SK-N-SH (cell line): ENCODE measurements at regions not wholly inside any gene's neighbourhood (a gene's known extent, or its start where the extent isn't known, plus 50 kb on each side); places are given as distances from the start of the nearest gene placed in this dataset.

Experiments used
- CTCF ChIA-PET: fragments of 300-600, 350-600 bp; formaldehyde crosslinking; extraction: SDS; loops from one replicate; lab custom pipeline; 2021; lab: Yijun Ruan, JAX
- POLR2A ChIA-PET: fragments of 350-600 bp; sonication (Branson Sonifier 250); formaldehyde crosslinking; extraction: SDS; loops from one replicate; lab custom pipeline; 2020; ENCODE audit warnings: antibody characterized with exemption, inconsistent platforms; lab: Yijun Ruan, JAX
- DNase-seq: peaks from one replicate; pipeline ENCODE4 v3.0.0; 2012
- H2AFZ ChIP-seq: fragments of 200-600 bp; sonication (generic); 2 replicates; pipeline ENCODE4 v1.8.1; 2016; ENCODE audit warnings: antibody characterized with exemption, mild to moderate bottlenecking, low read depth
- H3F3A ChIP-seq: fragments of 200-600 bp; sonication (generic); replicated peaks from 2 replicates; pipeline ENCODE3; 2016; ENCODE audit warnings: antibody characterized with exemption, mild to moderate bottlenecking; ENCODE audit not compliant: insufficient read depth
- H3K27ac ChIP-seq, 2 experiments: fragments of 200-500 bp in 1 of 2; fragments of 200-600 bp in 1 of 2; sonication (Bioruptor generic) in 1 of 2; sonication (generic), shearing (Covaris generic) in 1 of 2; 2 replicates each; pipeline versions ENCODE4 v1.5.1 to v1.6.1; 2014 to 2016; ENCODE audit warnings: low read depth in 2 of 2, inconsistent platforms in 1 of 2, low read length in 1 of 2, mild to moderate bottlenecking in 1 of 2, mixed read lengths in 1 of 2
- H3K27me3 ChIP-seq: fragments of 200-600 bp; sonication (generic), shearing (Covaris generic); 2 replicates; pipeline ENCODE4 v1.6.1; 2016; ENCODE audit warnings: mixed run types; ENCODE audit not compliant: insufficient read depth
- H3K36me3 ChIP-seq, 2 experiments: fragments of 200-500 bp in 1 of 2; fragments of 200-600 bp in 1 of 2; sonication (Bioruptor generic) in 1 of 2; sonication (generic) in 1 of 2; replicated peaks in 1 of 2; 2 replicates each; pipeline versions ENCODE3 to v1.5.1; 2014 to 2016; ENCODE audit warnings: low read length in 1 of 2, mild to moderate bottlenecking in 1 of 2; ENCODE audit not compliant: insufficient read depth in 2 of 2, control insufficient read depth in 1 of 2
- H3K4me1 ChIP-seq, 2 experiments: fragments of 200-500 bp in 1 of 2; fragments of 200-600 bp in 1 of 2; sonication (Bioruptor generic) in 1 of 2; sonication (generic), shearing (Covaris generic) in 1 of 2; 2 replicates each; pipeline versions ENCODE4 v1.5.1 to v1.6.1; 2014 to 2016; ENCODE audit warnings: low read depth in 1 of 2, low read length in 1 of 2, mixed run types in 1 of 2; ENCODE audit not compliant: insufficient read depth in 2 of 2, control insufficient read depth in 1 of 2
- H3K4me2 ChIP-seq: fragments of 200-600 bp; sonication (generic), shearing (Covaris generic); 2 replicates; pipeline ENCODE4 v1.6.1; 2017; ENCODE audit warnings: mixed run types
- H3K4me3 ChIP-seq, 2 experiments: fragments of 200-500 bp in 1 of 2; fragments of 200-600 bp in 1 of 2; sonication (Bioruptor generic) in 1 of 2; sonication (generic), shearing (Covaris generic) in 1 of 2; 2 replicates each; pipeline versions ENCODE4 v1.5.1 to v1.8.1; 2014 to 2016; ENCODE audit warnings: low read depth in 2 of 2, inconsistent platforms in 1 of 2, low read length in 1 of 2, mild to moderate bottlenecking in 1 of 2, mixed read lengths in 1 of 2, moderate library complexity in 1 of 2
- H3K79me2 ChIP-seq: fragments of 200-600 bp; sonication (generic); 2 replicates; pipeline ENCODE4 v1.8.1; 2017; ENCODE audit warnings: mild to moderate bottlenecking; ENCODE audit not compliant: insufficient read depth
- H3K9ac ChIP-seq: fragments of 200-600 bp; sonication (generic); 2 replicates; pipeline ENCODE4 v1.6.1; 2017; ENCODE audit warnings: mixed run types
- H3K9me2 ChIP-seq: fragments of 200-600 bp; sonication (generic); 2 replicates; pipeline ENCODE4 v1.6.1; 2017; ENCODE audit warnings: mixed run types
- H3K9me3 ChIP-seq: fragments of 200-600 bp; sonication (generic); 2 replicates; pipeline ENCODE4 v1.6.1; 2017; ENCODE audit warnings: mixed run types, mild to moderate bottlenecking, moderate library complexity
- H4K20me1 ChIP-seq: fragments of 200-600 bp; sonication (generic); 2 replicates; pipeline ENCODE4 v1.6.1; 2017; ENCODE audit warnings: mild to moderate bottlenecking, mixed run types; ENCODE audit not compliant: insufficient read depth
- CHD2 ChIP-seq: fragments of 150-350 bp; IDR thresholded peaks from 2 replicates; pipeline ENCODE4 v1.6.1; 2018; ENCODE audit warnings: low read length; ENCODE audit not compliant: partially characterized antibody
- ELF1 ChIP-seq: IDR thresholded peaks from 2 replicates; pipeline ENCODE4 v1.4.0; 2012
- EP300 ChIP-seq, 2 experiments: IDR thresholded peaks; 2 replicates each; pipeline versions ENCODE4 v1.4.0 to v1.6.1; 2012; ENCODE audit warnings: borderline replicate concordance in 1 of 2, low read depth in 1 of 2, low read length in 1 of 2
- FOSL2 ChIP-seq: IDR thresholded peaks from 2 replicates; pipeline ENCODE4 v1.4.0; 2012; ENCODE audit warnings: low read depth, mild to moderate bottlenecking, moderate library complexity, borderline replicate concordance
- FOXJ3 ChIP-seq: sonication (generic); formaldehyde crosslinking; IDR thresholded peaks from 2 replicates; pipeline ENCODE4 v1.5.1; 2020; ENCODE audit warnings: mild to moderate bottlenecking, missing genetic modification reagents
- FOXM1 ChIP-seq: IDR thresholded peaks from 2 replicates; pipeline ENCODE4 v1.4.0; 2012; ENCODE audit warnings: low read depth, mild to moderate bottlenecking
- GATA2 ChIP-seq: sonication (generic); formaldehyde crosslinking; IDR thresholded peaks from 2 replicates; pipeline ENCODE4 v1.5.0; 2020; ENCODE audit warnings: mild to moderate bottlenecking, missing genetic modification reagents
- JUND ChIP-seq: IDR thresholded peaks from 2 replicates; pipeline ENCODE4 v1.4.0; 2012
- MEF2A ChIP-seq: IDR thresholded peaks from 2 replicates; pipeline ENCODE4 v1.4.0; 2012; ENCODE audit warnings: low read depth, borderline replicate concordance
- NFIC ChIP-seq: IDR thresholded peaks from 2 replicates; pipeline ENCODE4 v1.4.0; 2012; ENCODE audit warnings: borderline replicate concordance
- RAD21 ChIP-seq: IDR thresholded peaks from 2 replicates; pipeline ENCODE4 v1.6.1; 2012; ENCODE audit warnings: mild to moderate bottlenecking, low read length
- RCOR1 ChIP-seq: fragments of 150-350 bp; IDR thresholded peaks from 2 replicates; pipeline ENCODE4 v1.6.1; 2017; ENCODE audit warnings: antibody characterized with exemption, low read length
- RFX5 ChIP-seq: IDR thresholded peaks from 2 replicates; pipeline ENCODE4 v1.6.1; 2012; ENCODE audit warnings: mild to moderate bottlenecking, improper control_type of control experiment, low read length
- RXRA ChIP-seq: IDR thresholded peaks from 2 replicates; pipeline ENCODE4 v1.4.0; 2012; ENCODE audit warnings: low read depth, mild to moderate bottlenecking, borderline replicate concordance
- SMC3 ChIP-seq: IDR thresholded peaks from 2 replicates; pipeline ENCODE4 v1.6.1; 2012; ENCODE audit warnings: low read depth, low read length, improper control_type of control experiment
- TCF12 ChIP-seq: IDR thresholded peaks from 2 replicates; pipeline ENCODE4 v1.4.0; 2012
- YY1 ChIP-seq: IDR thresholded peaks from 2 replicates; pipeline ENCODE4 v1.4.0; 2012; ENCODE audit warnings: low read depth, mild to moderate bottlenecking
- WGBS: methylation state at CpG from one replicate; pipeline ENCODE4 v1.1.6; 2017; ENCODE audit warnings: low lambda C conversion rate; 5-methylcytosine and 5-hydroxymethylcytosine counted together
- TF ChIP-seq, protein P1 (sequence below): IDR thresholded peaks from 2 replicates; pipeline ENCODE4 v1.4.0; 2012; ENCODE audit warnings: low read depth, borderline replicate concordance
- TF ChIP-seq, protein P2 (sequence below): fragments of 200-600 bp; sonication (generic); IDR thresholded peaks from 2 replicates; pipeline ENCODE4 v1.6.1; 2017; ENCODE audit warnings: antibody characterized with exemption, mild to moderate bottlenecking, moderate library complexity
- TF ChIP-seq, protein P3 (sequence below): IDR thresholded peaks from 2 replicates; pipeline ENCODE4; 2012
- TF ChIP-seq, protein P4 (sequence below): fragments of 150-350 bp; IDR thresholded peaks from 2 replicates; pipeline ENCODE4 v1.6.1; 2017; ENCODE audit warnings: antibody characterized with exemption, low read length, low read depth, borderline replicate concordance

DNA sequence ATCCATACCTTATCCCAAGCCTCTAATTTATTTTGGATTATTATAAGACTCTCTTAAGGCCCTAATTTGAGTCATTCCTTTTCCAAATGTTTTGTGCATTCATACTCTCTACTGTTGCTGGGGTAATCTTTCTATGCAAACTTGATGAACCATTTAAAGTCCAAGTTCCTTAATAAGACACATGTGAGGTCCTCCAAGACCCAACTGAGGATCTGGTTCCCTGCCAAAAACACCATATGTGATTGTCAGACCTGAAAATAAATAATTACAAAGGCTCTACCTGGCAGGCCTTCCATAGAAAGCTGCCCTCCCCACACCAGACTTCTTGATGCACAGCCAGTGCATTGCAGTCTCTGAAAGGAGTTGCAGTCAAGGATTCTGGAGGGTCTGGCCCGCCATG, 257.9 kb upstream of the AKR1E2 start:
- H3K4me3 ChIP-seq, result no peak overlapping the region
- no peak for DNase-seq
- H4K20me1 ChIP-seq, result no peaks in the 10 kb centered on the region
- no peak for TF ChIP-seq RXRA
- no peak for TF ChIP-seq GATA2
- TF ChIP-seq NFIC, result no peak
- TF ChIP-seq, protein P1, sequence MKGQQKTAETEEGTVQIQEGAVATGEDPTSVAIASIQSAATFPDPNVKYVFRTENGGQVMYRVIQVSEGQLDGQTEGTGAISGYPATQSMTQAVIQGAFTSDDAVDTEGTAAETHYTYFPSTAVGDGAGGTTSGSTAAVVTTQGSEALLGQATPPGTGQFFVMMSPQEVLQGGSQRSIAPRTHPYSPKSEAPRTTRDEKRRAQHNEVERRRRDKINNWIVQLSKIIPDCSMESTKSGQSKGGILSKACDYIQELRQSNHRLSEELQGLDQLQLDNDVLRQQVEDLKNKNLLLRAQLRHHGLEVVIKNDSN, result no peak
- no peak for TF ChIP-seq FOXJ3
- TF ChIP-seq RCOR1, result no peak
- TF ChIP-seq, protein P2, sequence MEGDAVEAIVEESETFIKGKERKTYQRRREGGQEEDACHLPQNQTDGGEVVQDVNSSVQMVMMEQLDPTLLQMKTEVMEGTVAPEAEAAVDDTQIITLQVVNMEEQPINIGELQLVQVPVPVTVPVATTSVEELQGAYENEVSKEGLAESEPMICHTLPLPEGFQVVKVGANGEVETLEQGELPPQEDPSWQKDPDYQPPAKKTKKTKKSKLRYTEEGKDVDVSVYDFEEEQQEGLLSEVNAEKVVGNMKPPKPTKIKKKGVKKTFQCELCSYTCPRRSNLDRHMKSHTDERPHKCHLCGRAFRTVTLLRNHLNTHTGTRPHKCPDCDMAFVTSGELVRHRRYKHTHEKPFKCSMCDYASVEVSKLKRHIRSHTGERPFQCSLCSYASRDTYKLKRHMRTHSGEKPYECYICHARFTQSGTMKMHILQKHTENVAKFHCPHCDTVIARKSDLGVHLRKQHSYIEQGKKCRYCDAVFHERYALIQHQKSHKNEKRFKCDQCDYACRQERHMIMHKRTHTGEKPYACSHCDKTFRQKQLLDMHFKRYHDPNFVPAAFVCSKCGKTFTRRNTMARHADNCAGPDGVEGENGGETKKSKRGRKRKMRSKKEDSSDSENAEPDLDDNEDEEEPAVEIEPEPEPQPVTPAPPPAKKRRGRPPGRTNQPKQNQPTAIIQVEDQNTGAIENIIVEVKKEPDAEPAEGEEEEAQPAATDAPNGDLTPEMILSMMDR, result no peak
- no peak for TF ChIP-seq EP300 (IDR thresholded peaks at IDR 0.05; ENCODE audit: borderline replicate concordance in 1 of 2, low read depth in 1 of 2, low read length in 1 of 2)
- TF ChIP-seq RAD21, result no peak
- no peak for TF ChIP-seq ELF1
- TF ChIP-seq MEF2A, result no peak
- TF ChIP-seq YY1, result no peak
- TF ChIP-seq FOSL2, result no peak
- no peak for TF ChIP-seq CHD2
- TF ChIP-seq, protein P3, sequence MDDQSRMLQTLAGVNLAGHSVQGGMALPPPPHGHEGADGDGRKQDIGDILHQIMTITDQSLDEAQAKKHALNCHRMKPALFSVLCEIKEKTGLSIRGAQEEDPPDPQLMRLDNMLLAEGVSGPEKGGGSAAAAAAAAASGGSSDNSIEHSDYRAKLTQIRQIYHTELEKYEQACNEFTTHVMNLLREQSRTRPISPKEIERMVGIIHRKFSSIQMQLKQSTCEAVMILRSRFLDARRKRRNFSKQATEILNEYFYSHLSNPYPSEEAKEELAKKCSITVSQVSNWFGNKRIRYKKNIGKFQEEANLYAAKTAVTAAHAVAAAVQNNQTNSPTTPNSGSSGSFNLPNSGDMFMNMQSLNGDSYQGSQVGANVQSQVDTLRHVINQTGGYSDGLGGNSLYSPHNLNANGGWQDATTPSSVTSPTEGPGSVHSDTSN, result no peak
- no peak for TF ChIP-seq JUND
- no peak for TF ChIP-seq RFX5
- TF ChIP-seq TCF12, result no peak
- no peak for TF ChIP-seq SMC3
- H3F3A ChIP-seq, result no peaks in the 10 kb centered on the region
- H3K9me2 ChIP-seq, result no peaks in the 10 kb centered on the region
- no peak overlapping the region for H3K9ac ChIP-seq
- ChIA-PET POLR2A (no interaction called here), CTCF (no interaction called here)
- H3K27ac ChIP-seq, result no peak overlapping the region
- H3K4me2 ChIP-seq, result no peak overlapping the region
- H3K4me1 ChIP-seq, result no peaks in the 10 kb centered on the region
- 71% methylated on average over 1 of the region's 1 CpG for WGBS
- H2AFZ ChIP-seq, result no peak overlapping the region
- H3K9me3 ChIP-seq, result no peaks in the 10 kb centered on the region
- H3K27me3 ChIP-seq, result no peaks in the 10 kb centered on the region
- no peaks in the 10 kb centered on the region for H3K79me2 ChIP-seq
- H3K36me3 ChIP-seq, result no peaks in the 10 kb centered on the region

DNA sequence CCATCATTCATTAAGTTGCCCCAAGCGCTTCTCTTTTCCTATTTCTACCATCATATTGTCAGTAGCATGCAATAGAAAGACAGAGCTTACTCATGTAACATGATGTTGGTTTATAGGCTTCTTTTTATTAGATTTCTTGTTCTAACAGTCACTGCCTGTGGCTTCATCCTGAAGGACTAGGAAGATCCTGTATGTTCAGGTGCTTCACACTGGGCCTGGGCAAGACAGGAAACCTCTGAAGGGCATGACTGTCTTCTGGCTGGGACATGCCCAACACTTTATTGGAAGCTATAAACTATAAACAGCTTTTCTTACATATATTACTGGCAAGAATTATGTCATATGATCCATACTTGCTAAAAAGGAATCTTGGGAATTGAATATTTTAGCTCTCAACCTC, 258.4 kb upstream of the AKR1E2 start:
- H3K36me3 ChIP-seq, result no peaks in the 10 kb centered on the region
- POLR2A ChIA-PET, result no interaction called here
- H3K4me1 ChIP-seq, result no peaks in the 10 kb centered on the region
- CTCF ChIA-PET, result interaction anchor here (1.0 kb wide), 1 partner anchor 13 kb away, joined by 4 read pairs; no protein-coding TSS in a partner anchor
- no peak for DNase-seq
- H3K4me3 ChIP-seq, result no peak overlapping the region
- no peaks in the 10 kb centered on the region for H3K27me3 ChIP-seq
- no peak overlapping the region for H3K27ac ChIP-seq
- H2AFZ ChIP-seq, result no peak overlapping the region
- no peaks in the 10 kb centered on the region for H4K20me1 ChIP-seq
- no peaks in the 10 kb centered on the region for H3K9me3 ChIP-seq
- no peaks in the 10 kb centered on the region for H3K9me2 ChIP-seq
- no peaks in the 10 kb centered on the region for H3K79me2 ChIP-seq
- H3K9ac ChIP-seq, result no peak overlapping the region
- TF ChIP-seq NFIC, result no peak
- TF ChIP-seq FOXM1, result no peak
- TF ChIP-seq, protein P4, sequence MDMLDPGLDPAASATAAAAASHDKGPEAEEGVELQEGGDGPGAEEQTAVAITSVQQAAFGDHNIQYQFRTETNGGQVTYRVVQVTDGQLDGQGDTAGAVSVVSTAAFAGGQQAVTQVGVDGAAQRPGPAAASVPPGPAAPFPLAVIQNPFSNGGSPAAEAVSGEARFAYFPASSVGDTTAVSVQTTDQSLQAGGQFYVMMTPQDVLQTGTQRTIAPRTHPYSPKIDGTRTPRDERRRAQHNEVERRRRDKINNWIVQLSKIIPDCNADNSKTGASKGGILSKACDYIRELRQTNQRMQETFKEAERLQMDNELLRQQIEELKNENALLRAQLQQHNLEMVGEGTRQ, result no peak
- no peak for TF ChIP-seq JUND
- TF ChIP-seq YY1, result no peak
- WGBS, result 96% methylated on average over 1 of the region's 1 CpG
- H3K4me2 ChIP-seq, result no peak overlapping the region
- H3F3A ChIP-seq, result no peaks in the 10 kb centered on the region
